Kidney (tissue), 13 donors: ENCODE measurements at regions not wholly inside any gene's neighbourhood (a gene's known extent, or its start where the extent isn't known, plus 50 kb on each side); places are given as distances from the start of the nearest gene placed in this dataset.

ENCODE experiments used
- DNase-seq, 5 donors: peaks; one replicate each; pipeline ENCODE4 v3.0.0-alpha.2; 2013 to 2020
- FAIRE-seq: peaks from 2 replicates; lab custom pipeline; 2012; peaks lifted over from hg19 to GRCh38; lab: Jason Lieb, UNC
- H3K27ac ChIP-seq, 2 donors: one replicate each; pipeline ENCODE4 v1.7.0; 2013; ENCODE audit warnings: low read depth in 2 of 2, low read length in 2 of 2, inconsistent platforms in 1 of 2
- H3K27me3 ChIP-seq: one replicate; pipeline ENCODE4 v1.7.1; 2013; ENCODE audit warnings: low read length, inconsistent platforms; ENCODE audit not compliant: control insufficient read depth, insufficient read depth
- H3K36me3 ChIP-seq, 3 donors: one replicate each; pipeline versions ENCODE4 v1.7.0 to v1.7.1; 2013; ENCODE audit warnings: low read length in 3 of 3, control low read depth in 1 of 3, inconsistent platforms in 1 of 3; ENCODE audit not compliant: insufficient read depth in 3 of 3, control insufficient read depth in 2 of 3
- H3K4me1 ChIP-seq, 3 donors: one replicate each; pipeline versions ENCODE4 v1.7.0 to v1.7.1; 2013; ENCODE audit warnings: low read length in 3 of 3, inconsistent platforms in 1 of 3, low read depth in 1 of 3; ENCODE audit not compliant: control insufficient read depth in 2 of 3, insufficient read depth in 2 of 3
- H3K4me3 ChIP-seq, 3 donors: one replicate each; pipeline versions ENCODE4 v1.7.0 to v1.8.1; 2013; ENCODE audit warnings: low read length in 3 of 3, control low read depth in 1 of 3, inconsistent platforms in 1 of 3
- H3K9ac ChIP-seq, 3 donors: one replicate each; pipeline versions ENCODE4 v1.7.0 to v1.7.1; 2013; ENCODE audit warnings: low read length in 3 of 3, control low read depth in 1 of 3, inconsistent platforms in 1 of 3
- H3K9me3 ChIP-seq, 3 donors: one replicate each; pipeline versions ENCODE4 v1.7.0 to v1.7.1; 2013; ENCODE audit warnings: low read length in 3 of 3, control low read depth in 1 of 3, inconsistent platforms in 1 of 3; ENCODE audit not compliant: control insufficient read depth in 2 of 3, insufficient read depth in 1 of 3
- CTCF ChIP-seq: IDR thresholded peaks from 3 replicates; pipeline ENCODE4 v1.5.1; 2012; ENCODE audit warnings: mild to moderate bottlenecking, moderate library complexity, borderline replicate concordance; ENCODE audit not compliant: insufficient read depth; ENCODE audit errors: extremely low read depth
- intact Hi-C: fragments of 100-400 bp; cut with DNase I; formaldehyde crosslinking; loops from one replicate; pipeline ENCODE4 v1.11.1; 2022
- donor health status: control.
- donor health status: control.
- donor health status: control.
- donor health status: control.
- donor health status: control.
- donor health status: DM: yes; HTN: yes; CAD: no.
- donor health status: Normal renal cell carcinoma (clear cell type).

- no peak for DNase-seq
- Histone ChIP-seq H3K9ac (no peak overlapping the region), H3K27ac (no peak overlapping the region)
Observed at GRCh38 chr4:45102716-45103115, 376.4 kb upstream of the GNPDA2 start.

GRCh38 chr4:45100956-45101818, 374.8 kb upstream of the GNPDA2 start:
- FAIRE-seq (no peak), DNase-seq (peak in 2 of 5 donors; percentile 5 to 6)
- H3K4me3 ChIP-seq: no peak overlapping the region
- no peaks in the 10 kb centered on the region for H3K36me3 ChIP-seq
- no peak overlapping the region for H3K27ac ChIP-seq
- H3K4me1 ChIP-seq: no peaks in the 10 kb centered on the region
- no peak overlapping the region for H3K9ac ChIP-seq
- no peak for TF ChIP-seq CTCF
- intact Hi-C loops: no loop called here
- H3K27me3 ChIP-seq: no peaks in the 10 kb centered on the region
- no peaks in the 10 kb centered on the region for H3K9me3 ChIP-seq

More at GRCh38 chr4:45102716-45103115, 376.4 kb upstream of the GNPDA2 start:
- intact Hi-C loops: no loop called here
- no peak for TF ChIP-seq CTCF
- no peak for FAIRE-seq
- Histone ChIP-seq H3K9me3 (no peaks in the 10 kb centered on the region), H3K36me3 (no peaks in the 10 kb centered on the region), H3K27me3 (no peaks in the 10 kb centered on the region), H3K4me3 (no peak overlapping the region), H3K4me1 (no peaks in the 10 kb centered on the region)

- H3K36me3 ChIP-seq: no peaks in the 10 kb centered on the region
- no peaks in the 10 kb centered on the region for H3K9me3 ChIP-seq
- no peak overlapping the region for H3K9ac ChIP-seq
- intact Hi-C loops: no loop called here
- H3K27ac ChIP-seq: no peak overlapping the region
- H3K4me1 ChIP-seq: no peaks in the 10 kb centered on the region
- DNase-seq (no peak), FAIRE-seq (peak; percentile 8)
- no peaks in the 10 kb centered on the region for H3K27me3 ChIP-seq
- no peak for TF ChIP-seq CTCF
- no peak overlapping the region for H3K4me3 ChIP-seq
Observed at GRCh38 chr4:45099471-45099870, 373.1 kb upstream of the GNPDA2 start.

- FAIRE-seq: no peak
- peaks cover 0 to 12% (median 0%) of the 10 kb centered on the region in 3 donors for H3K9me3 ChIP-seq
- no peak overlapping the region for H3K9ac ChIP-seq
- no peak for DNase-seq
- intact Hi-C loops: no loop called here
- H3K27me3 ChIP-seq: no peaks in the 10 kb centered on the region
- H3K36me3 ChIP-seq: no peaks in the 10 kb centered on the region
- no peak overlapping the region for H3K4me3 ChIP-seq
- no peak for TF ChIP-seq CTCF
- H3K27ac ChIP-seq: no peak overlapping the region
- no peaks in the 10 kb centered on the region for H3K4me1 ChIP-seq
Observed at GRCh38 chr4:45094684-45095083, 368.3 kb upstream of the GNPDA2 start.
